ENCODE measurements at regions not wholly inside any gene's neighbourhood (a gene's known extent, or its start where the extent isn't known, plus 50 kb on each side); places are given as distances from the start of the nearest gene placed in this dataset.

- TF ChIP-seq POLR2AphosphoS5 (IDR thresholded peaks at IDR 0.05; ENCODE audit: borderline replicate concordance, low read depth, low read length) (no peak), EZH2 (IDR thresholded peaks at IDR 0.05) (no peak)
Measured at GRCh38 chr9:89234205-89235067, 55.8 kb upstream of the SHC3 start.

Data from SK-N-MC (cell line).